HEK293 (cell line): ENCODE measurements at regions not wholly inside any gene's neighbourhood (a gene's known extent, or its start where the extent isn't known, plus 50 kb on each side); places are given as distances from the start of the nearest gene placed in this dataset.

Experiments used
- BCL6B ChIP-seq: fragments of 450-650 bp; formaldehyde crosslinking; IDR thresholded peaks from 2 replicates; pipeline ENCODE4 v1.5.1; 2017; ENCODE audit warnings: missing biosample characterization, missing genetic modification characterization
- OSR2 ChIP-seq: fragments of 450-650 bp; formaldehyde crosslinking; IDR thresholded peaks from 2 replicates; pipeline ENCODE4 v1.5.1; 2016; ENCODE audit warnings: missing biosample characterization, missing genetic modification characterization
- ZNF274 ChIP-seq, 2 experiments: fragments of 200-500 bp in 1 of 2; fragments of 450-650 bp in 1 of 2; sonication (Bioruptor generic) in 1 of 2; formaldehyde crosslinking in 1 of 2; IDR thresholded peaks; 2 replicates each; pipeline versions ENCODE4 v1.5.1 to v1.6.1; 2014 to 2016; ENCODE audit warnings: borderline replicate concordance in 1 of 2, inconsistent platforms in 1 of 2, low read length in 1 of 2, missing biosample characterization in 1 of 2, missing genetic modification characterization in 1 of 2
- TF ChIP-seq, protein P1 (sequence below): fragments of 450-650 bp; formaldehyde crosslinking; IDR thresholded peaks from 2 replicates; pipeline ENCODE4 v1.5.1; 2016; ENCODE audit warnings: missing biosample characterization, missing genetic modification characterization

DNA sequence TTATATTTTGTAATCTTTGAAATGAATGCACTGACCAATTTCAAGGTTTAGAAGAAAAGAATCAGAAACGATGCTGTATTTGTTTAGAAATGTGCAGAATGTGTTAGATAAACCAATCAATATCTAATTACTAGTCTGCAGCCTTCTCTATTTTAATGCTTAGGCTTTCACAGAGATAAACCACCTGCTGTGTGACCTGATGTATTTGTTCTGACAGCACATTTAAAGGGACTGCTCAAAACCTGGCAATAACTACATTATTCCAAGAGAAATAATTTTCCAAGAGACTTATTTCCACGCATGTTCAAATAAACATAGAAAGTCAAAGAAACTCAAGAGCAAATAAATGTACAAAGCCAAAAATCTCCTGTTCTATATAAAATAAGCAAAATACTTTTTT lies 641.6 kb upstream of the PCDH20 start:
- TF ChIP-seq, protein P1, sequence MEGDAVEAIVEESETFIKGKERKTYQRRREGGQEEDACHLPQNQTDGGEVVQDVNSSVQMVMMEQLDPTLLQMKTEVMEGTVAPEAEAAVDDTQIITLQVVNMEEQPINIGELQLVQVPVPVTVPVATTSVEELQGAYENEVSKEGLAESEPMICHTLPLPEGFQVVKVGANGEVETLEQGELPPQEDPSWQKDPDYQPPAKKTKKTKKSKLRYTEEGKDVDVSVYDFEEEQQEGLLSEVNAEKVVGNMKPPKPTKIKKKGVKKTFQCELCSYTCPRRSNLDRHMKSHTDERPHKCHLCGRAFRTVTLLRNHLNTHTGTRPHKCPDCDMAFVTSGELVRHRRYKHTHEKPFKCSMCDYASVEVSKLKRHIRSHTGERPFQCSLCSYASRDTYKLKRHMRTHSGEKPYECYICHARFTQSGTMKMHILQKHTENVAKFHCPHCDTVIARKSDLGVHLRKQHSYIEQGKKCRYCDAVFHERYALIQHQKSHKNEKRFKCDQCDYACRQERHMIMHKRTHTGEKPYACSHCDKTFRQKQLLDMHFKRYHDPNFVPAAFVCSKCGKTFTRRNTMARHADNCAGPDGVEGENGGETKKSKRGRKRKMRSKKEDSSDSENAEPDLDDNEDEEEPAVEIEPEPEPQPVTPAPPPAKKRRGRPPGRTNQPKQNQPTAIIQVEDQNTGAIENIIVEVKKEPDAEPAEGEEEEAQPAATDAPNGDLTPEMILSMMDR (tag by site-specific recombination), result no peak
- no peak for TF ChIP-seq ZNF274 (IDR thresholded peaks at IDR 0.05; ENCODE audit: low read length)
- TF ChIP-seq ZNF274 (tag by site-specific recombination; IDR thresholded peaks at IDR 0.05; ENCODE audit: borderline replicate concordance), result no peak
- TF ChIP-seq BCL6B, result no peak
- no peak for TF ChIP-seq OSR2 (tag by site-specific recombination)
